ENCODE measurements at regions not wholly inside any gene's neighbourhood (a gene's known extent, or its start where the extent isn't known, plus 50 kb on each side); places are given as distances from the start of the nearest gene placed in this dataset.

DNA sequence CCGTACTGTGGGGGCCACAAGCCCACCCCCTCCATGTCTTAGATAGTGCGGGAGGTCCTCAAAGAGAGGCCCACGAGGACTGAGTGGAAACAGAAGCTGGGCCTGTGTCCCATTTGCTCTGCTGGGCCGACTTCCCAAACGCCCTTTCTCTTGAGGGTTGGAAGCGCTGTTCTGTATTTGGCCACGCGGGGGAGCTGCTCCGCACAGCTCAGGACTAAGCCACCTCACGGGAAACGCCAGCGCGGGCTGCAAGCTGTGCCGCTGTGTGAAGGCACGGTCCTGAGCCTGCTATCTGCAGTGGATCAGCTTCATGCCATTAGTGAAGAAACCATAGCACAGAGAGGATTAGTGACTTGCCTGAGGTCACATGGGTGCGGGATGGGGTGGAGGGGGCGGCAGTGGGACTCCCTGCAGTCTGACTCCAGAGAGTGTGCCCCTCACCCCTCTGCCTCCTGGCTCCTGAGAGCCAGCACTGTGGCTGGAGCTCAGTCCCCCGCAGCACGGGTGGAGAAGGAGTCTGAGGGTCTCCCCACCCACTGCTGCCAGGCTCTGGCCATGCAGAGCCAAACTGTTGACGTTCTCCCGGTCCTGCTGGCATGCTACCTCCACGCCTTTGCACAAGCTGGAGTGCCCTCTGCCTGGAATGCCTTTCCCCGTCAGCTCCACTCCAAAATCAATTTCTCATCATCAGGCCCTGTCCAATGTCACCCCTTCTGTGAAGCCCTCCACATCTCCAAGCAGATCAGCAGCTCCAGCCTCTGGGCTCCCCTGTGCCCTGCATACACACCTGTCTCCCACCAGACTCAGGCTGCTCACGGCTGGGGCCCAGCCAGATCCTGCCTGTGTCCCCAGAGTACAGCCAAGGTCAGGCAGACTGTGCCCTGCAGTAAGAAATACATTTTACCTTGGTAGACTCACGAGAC is 51.5 kb upstream of the LRRC32 start:
- no peak overlapping the region for H3K27ac ChIP-seq (ENCODE audit: poor library complexity, severe bottlenecking)
- no peaks in the 10 kb centered on the region for H3K36me3 ChIP-seq (ENCODE audit: low read depth)
- ATAC-seq (ENCODE audit: low read depth) (peak; percentile 93), DNase-seq (ENCODE audit: low spot score) (no peak)
- H3K27me3 ChIP-seq (ENCODE audit: insufficient read depth, poor library complexity, severe bottlenecking): no peaks in the 10 kb centered on the region
- peak; percentile 92 for TF ChIP-seq CTCF (IDR thresholded peaks at IDR 0.05; ENCODE audit: poor library complexity, severe bottlenecking)
- H3K4me1 ChIP-seq (ENCODE audit: insufficient read depth, poor library complexity, severe bottlenecking): no peaks in the 10 kb centered on the region
- no peaks in the 10 kb centered on the region for H3K9me3 ChIP-seq (ENCODE audit: severe bottlenecking)
- no peak overlapping the region for H3K4me3 ChIP-seq (ENCODE audit: severe bottlenecking)

GRCh38 chr11:76723142-76723541 is 52.6 kb upstream of the LRRC32 start:
- no peak overlapping the region for H3K27ac ChIP-seq (ENCODE audit: poor library complexity, severe bottlenecking)
- H3K27me3 ChIP-seq (ENCODE audit: insufficient read depth, poor library complexity, severe bottlenecking): no peaks in the 10 kb centered on the region
- no peak for TF ChIP-seq CTCF (IDR thresholded peaks at IDR 0.05; ENCODE audit: poor library complexity, severe bottlenecking)
- no peak for DNase-seq (ENCODE audit: low spot score)
- H3K4me1 ChIP-seq (ENCODE audit: insufficient read depth, poor library complexity, severe bottlenecking): no peaks in the 10 kb centered on the region
- ATAC-seq (ENCODE audit: low read depth): no peak
- H3K4me3 ChIP-seq (ENCODE audit: severe bottlenecking): no peak overlapping the region
- no peaks in the 10 kb centered on the region for H3K36me3 ChIP-seq (ENCODE audit: low read depth)
- H3K9me3 ChIP-seq (ENCODE audit: severe bottlenecking): no peaks in the 10 kb centered on the region

- Histone ChIP-seq H3K27ac (ENCODE audit: poor library complexity, severe bottlenecking) (no peak overlapping the region), H3K27me3 (ENCODE audit: insufficient read depth, poor library complexity, severe bottlenecking) (no peaks in the 10 kb centered on the region), H3K9me3 (ENCODE audit: severe bottlenecking) (no peaks in the 10 kb centered on the region), H3K4me1 (ENCODE audit: insufficient read depth, poor library complexity, severe bottlenecking) (no peaks in the 10 kb centered on the region), H3K36me3 (ENCODE audit: low read depth) (no peaks in the 10 kb centered on the region), H3K4me3 (ENCODE audit: severe bottlenecking) (no peak overlapping the region)
- no peak for TF ChIP-seq CTCF (IDR thresholded peaks at IDR 0.05; ENCODE audit: poor library complexity, severe bottlenecking)
- DNase-seq (ENCODE audit: low spot score): no peak
- ATAC-seq (ENCODE audit: low read depth): no peak
Observed at GRCh38 chr11:76723548-76723947, 53.0 kb upstream of the LRRC32 start.

DNA sequence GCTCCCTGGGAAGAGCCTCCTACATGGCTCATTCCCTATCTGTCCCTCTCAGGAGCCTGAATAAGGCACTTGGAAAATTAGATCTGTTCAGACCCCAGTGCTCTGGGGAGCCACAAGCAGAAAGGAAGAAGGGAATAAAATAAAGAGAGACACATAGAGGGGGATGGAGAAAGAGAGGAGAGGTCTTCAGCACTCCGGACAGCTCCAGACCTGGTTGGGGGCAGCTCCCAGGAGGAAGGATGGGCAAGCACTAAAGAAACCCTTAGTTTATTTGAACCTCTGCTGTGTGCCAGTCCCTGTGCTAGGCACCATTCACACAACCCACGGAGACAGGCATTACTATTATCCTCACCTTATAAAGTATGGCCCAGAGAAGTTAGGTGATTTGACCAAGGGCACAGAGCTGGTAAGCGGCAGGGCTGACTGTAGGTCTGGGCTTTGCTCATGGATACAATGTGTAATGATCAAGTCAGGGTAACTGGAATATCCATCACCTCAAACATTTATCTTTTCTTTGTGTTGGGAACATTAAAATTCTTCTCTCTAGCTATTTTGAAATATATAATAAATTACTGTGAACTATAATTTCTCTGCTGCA is 53.7 kb upstream of the LRRC32 start:
- H3K4me3 ChIP-seq (ENCODE audit: severe bottlenecking): no peak overlapping the region
- no peaks in the 10 kb centered on the region for H3K4me1 ChIP-seq (ENCODE audit: insufficient read depth, poor library complexity, severe bottlenecking)
- no peaks in the 10 kb centered on the region for H3K36me3 ChIP-seq (ENCODE audit: low read depth)
- no peak overlapping the region for H3K27ac ChIP-seq (ENCODE audit: poor library complexity, severe bottlenecking)
- no peak for ATAC-seq (ENCODE audit: low read depth)
- no peak for DNase-seq (ENCODE audit: low spot score)
- no peaks in the 10 kb centered on the region for H3K9me3 ChIP-seq (ENCODE audit: severe bottlenecking)
- no peak for TF ChIP-seq CTCF (IDR thresholded peaks at IDR 0.05; ENCODE audit: poor library complexity, severe bottlenecking)
- no peaks in the 10 kb centered on the region for H3K27me3 ChIP-seq (ENCODE audit: insufficient read depth, poor library complexity, severe bottlenecking)

DNA sequence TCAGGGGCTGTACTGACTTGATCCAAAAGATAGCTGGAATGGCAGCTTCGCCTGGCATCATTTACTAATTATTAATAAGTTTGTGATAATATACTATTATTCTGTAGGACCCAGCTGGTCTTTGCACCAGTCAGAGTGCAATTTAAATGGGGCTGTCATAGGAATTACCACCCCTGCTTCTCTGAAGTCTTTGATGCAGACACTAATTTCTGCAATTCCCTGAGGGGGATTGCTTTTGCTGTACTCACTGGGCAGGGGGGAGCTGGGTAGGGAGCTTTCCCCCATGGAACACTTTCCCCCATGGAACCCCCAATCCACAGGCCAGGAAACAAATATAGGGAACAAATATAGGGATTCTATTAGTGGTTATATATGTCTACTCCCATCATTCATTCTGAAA is 54.9 kb upstream of the TSKU start:
- Histone ChIP-seq H3K9me3 (ENCODE audit: severe bottlenecking) (no peaks in the 10 kb centered on the region), H3K27me3 (ENCODE audit: insufficient read depth, poor library complexity, severe bottlenecking) (no peaks in the 10 kb centered on the region), H3K36me3 (ENCODE audit: low read depth) (no peaks in the 10 kb centered on the region), H3K4me1 (ENCODE audit: insufficient read depth, poor library complexity, severe bottlenecking) (no peaks in the 10 kb centered on the region), H3K4me3 (ENCODE audit: severe bottlenecking) (no peak overlapping the region), H3K27ac (ENCODE audit: poor library complexity, severe bottlenecking) (no peak overlapping the region)
- ATAC-seq (ENCODE audit: low read depth) (no peak), DNase-seq (ENCODE audit: low spot score) (no peak)
- TF ChIP-seq CTCF (IDR thresholded peaks at IDR 0.05; ENCODE audit: poor library complexity, severe bottlenecking): no peak

Data from RWPE2 (cell line).